ENCODE measurements at regions not wholly inside any gene's neighbourhood (a gene's known extent, or its start where the extent isn't known, plus 50 kb on each side); places are given as distances from the start of the nearest gene placed in this dataset.
"Not testable (repeated sequence)": the region's sequence is repeated elsewhere in the genome, so short reads cannot be mapped to it uniquely, and the experiment has no call there.

- no peak for DNase-seq (ENCODE audit: low read depth)
Observed at GRCh38 chr16:72596373-72596772, 424.4 kb upstream of the PMFBP1 start.

GRCh38 chr16:72590151-72590937, 418.4 kb upstream of the PMFBP1 start:
- no peak for DNase-seq (ENCODE audit: low read depth)

- no peak for DNase-seq (ENCODE audit: low read depth)
Observed at GRCh38 chr16:72588551-72588950, 416.6 kb upstream of the PMFBP1 start.

GRCh38 chr16:72578061-72578460, 406.1 kb upstream of the PMFBP1 start:
- not testable (repeated sequence) for DNase-seq (ENCODE audit: low read depth)

- no peak for DNase-seq (ENCODE audit: low read depth)
Observed at GRCh38 chr16:72576189-72576588, 404.2 kb upstream of the PMFBP1 start.

- DNase-seq (ENCODE audit: low read depth) = no peak
Observed at GRCh38 chr16:72569677-72570076, 397.7 kb upstream of the PMFBP1 start.

- DNase-seq (ENCODE audit: low read depth) = no peak
Observed at GRCh38 chr16:72568502-72568901, 396.5 kb upstream of the PMFBP1 start.

GRCh38 chr16:72566174-72566573, 394.2 kb upstream of the PMFBP1 start:
- DNase-seq (ENCODE audit: low read depth) = no peak

GRCh38 chr16:72565106-72565505, 393.2 kb upstream of the PMFBP1 start:
- DNase-seq (ENCODE audit: low read depth) = no peak

GRCh38 chr16:72560617-72561016, 388.7 kb upstream of the PMFBP1 start:
- DNase-seq (ENCODE audit: low read depth) = no peak

- DNase-seq (ENCODE audit: low read depth) = no peak
Observed at GRCh38 chr16:72558501-72558900, 386.5 kb upstream of the PMFBP1 start.

GRCh38 chr16:72554935-72555334, 383.0 kb upstream of the PMFBP1 start:
- no peak for DNase-seq (ENCODE audit: low read depth)

GRCh38 chr16:72552654-72553053, 380.7 kb upstream of the PMFBP1 start:
- no peak for DNase-seq (ENCODE audit: low read depth)

- DNase-seq (ENCODE audit: low read depth) = no peak
Observed at GRCh38 chr16:72551649-72552048, 379.7 kb upstream of the PMFBP1 start.

GRCh38 chr16:72549878-72550277, 377.9 kb upstream of the PMFBP1 start:
- no peak for DNase-seq (ENCODE audit: low read depth)

GRCh38 chr16:72542102-72542501, 370.1 kb upstream of the PMFBP1 start:
- no peak for DNase-seq (ENCODE audit: low read depth)

GRCh38 chr16:72537664-72538063, 365.7 kb upstream of the PMFBP1 start:
- no peak for DNase-seq (ENCODE audit: low read depth)

- DNase-seq (ENCODE audit: low read depth) = no peak
Observed at GRCh38 chr16:72536723-72537435, 364.9 kb upstream of the PMFBP1 start.

GRCh38 chr16:72532906-72533410, 361.0 kb upstream of the PMFBP1 start:
- no peak for DNase-seq (ENCODE audit: low read depth)

GRCh38 chr16:72530434-72530833, 358.5 kb upstream of the PMFBP1 start:
- peak; percentile 56 for DNase-seq (ENCODE audit: low read depth)

- DNase-seq (ENCODE audit: low read depth) = no peak
Observed at GRCh38 chr16:72523087-72523486, 351.1 kb upstream of the PMFBP1 start.

GRCh38 chr16:72517154-72517553, 345.2 kb upstream of the PMFBP1 start:
- no peak for DNase-seq (ENCODE audit: low read depth)

GRCh38 chr16:72511171-72511570, 339.2 kb upstream of the PMFBP1 start:
- DNase-seq (ENCODE audit: low read depth) = no peak

Measured in fibroblast of the conjunctiva (primary cell).